ENCODE measurements at regions not wholly inside any gene's neighbourhood (a gene's known extent, or its start where the extent isn't known, plus 50 kb on each side); places are given as distances from the start of the nearest gene placed in this dataset.

DNA sequence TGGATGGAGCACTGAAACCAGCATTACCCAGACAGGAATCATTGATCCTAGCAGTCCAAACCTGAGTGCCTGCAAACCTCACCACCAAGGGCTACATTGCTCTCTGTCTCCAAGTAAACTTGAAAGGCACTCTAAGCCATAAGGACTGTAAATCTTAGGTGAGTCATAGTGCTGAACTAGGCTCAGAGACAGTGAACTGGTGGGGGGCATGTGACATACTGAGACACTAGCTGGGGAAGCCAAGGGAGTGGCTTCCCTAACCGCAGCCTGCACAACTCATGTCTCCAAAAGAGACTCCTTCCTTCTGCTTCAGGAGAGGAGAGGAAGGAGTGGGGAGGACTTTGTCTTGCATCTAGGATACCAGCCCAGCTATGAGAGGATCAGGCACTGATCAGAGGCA, 235.5 kb upstream of the ACTRT1 start:
- no peak for DNase-seq

DNA sequence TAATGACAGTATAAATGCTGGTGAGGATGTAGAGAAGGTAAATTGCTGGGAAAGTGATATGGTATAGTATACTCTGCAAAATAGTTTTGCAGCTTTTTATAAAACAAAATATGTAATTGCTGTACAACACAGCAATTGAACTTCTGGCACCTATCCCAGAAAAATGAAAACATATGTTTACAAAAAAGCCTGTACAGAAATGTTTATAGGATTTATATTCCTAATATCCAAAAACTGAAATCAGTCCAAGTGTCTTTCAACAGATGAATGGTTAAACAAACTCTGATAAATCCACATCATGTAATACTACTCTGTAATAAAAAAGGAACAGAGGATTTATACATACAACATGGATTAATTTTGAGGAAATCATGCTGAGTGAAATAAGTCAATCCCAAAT, 198.4 kb upstream of the ACTRT1 start:
- DNase-seq, result no peak

DNA sequence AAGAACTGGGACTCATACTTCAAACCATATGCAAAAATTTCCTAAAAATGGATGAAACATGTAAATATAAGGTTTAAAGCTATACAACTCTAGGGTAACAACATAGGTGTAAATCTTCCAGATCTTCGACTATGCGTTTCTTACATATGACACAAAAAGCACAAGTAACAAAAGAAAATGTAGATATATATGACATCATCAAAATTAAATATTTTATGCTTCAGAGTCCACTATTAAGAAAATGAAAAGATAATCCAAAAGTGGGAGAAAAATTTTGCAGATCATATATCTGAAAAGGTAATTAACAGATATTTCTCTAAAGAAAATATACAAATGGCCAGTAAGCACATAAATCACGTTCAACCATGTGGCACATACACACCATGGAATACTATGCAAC, 164.2 kb upstream of the ACTRT1 start:
- no peak for DNase-seq

DNA sequence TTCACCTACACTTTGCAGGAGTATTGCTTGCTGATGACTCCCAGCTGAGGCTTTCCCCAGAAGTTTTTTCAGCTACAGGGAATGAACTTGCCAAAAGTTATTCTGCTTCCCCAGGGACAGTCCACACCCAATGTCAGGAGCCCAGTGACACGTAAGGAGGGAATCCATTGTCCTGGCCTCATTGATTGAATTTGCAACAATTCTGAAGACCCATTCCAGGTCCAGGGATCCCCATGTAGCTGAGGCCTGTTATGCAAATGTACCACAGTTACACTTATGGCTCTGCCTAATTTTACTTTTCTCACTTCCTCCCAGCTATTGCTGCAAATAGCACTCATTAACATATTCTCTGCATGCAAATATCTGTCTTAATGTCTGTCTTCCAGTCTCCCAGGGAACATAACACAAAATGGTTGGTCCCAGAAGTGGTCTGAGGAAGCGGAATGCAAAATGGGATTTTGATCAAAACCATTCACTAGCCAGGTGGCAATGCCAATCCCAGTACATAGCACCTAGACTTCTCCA, 113.7 kb upstream of the ACTRT1 start:
- no peak for DNase-seq

DNA sequence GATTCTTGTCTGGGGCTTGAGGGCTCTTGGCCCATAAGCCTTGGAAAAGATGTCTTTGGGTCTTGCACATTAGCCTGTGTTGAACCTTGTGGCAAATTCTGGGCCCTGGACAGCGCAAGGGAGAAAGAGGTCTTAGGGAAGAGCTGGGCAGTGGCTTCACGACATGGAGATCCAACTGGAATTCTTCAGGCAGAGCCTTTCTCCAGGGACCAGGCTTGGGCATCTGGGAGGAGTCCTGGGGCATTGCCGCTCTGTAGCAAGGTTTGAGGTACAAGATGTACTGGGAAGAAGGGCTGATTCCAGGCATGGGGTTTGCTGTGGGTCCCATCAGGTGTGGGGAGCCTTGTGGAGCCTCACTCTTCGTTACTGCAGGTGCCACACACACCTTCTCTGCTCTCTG, 104.0 kb upstream of the ACTRT1 start:
- no peak for DNase-seq

DNA sequence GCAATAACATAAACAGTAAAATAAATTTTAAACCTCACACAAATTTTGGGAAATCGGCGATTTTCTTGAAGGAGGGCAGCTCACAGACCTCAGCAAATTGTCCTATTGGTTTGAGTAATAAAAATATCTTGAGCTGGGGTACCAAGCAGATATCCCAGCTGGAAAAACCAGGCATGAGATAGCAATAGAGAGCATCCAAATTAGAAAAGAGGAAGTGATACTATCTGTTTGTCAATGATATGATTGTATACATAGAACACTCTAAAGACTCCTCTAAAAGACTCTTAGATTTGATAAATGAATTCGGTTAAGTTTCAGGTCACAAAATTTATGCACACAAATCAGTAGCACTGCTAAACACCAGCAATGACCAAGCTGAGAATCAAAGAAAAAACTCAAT, 90.5 kb upstream of the ACTRT1 start:
- no peak for DNase-seq

DNA sequence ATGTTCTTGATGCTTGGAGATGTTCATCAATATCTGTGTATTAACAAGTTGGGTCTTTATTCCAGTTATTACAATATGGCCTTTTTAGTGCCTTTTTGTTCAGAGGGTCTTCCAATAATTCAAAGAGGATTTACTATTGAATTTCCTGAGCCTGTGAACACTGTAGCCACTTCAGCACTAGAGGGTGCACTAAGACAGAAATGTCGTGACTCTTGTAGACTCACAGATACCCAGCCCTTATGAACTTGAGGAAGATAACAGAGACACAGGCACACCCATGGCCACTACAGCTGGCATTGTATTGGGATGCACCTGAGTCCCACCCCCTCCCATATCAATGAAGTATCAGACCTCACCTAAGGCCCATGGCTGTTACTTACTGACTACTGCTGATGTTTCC, 54.4 kb upstream of the ACTRT1 start:
- DNase-seq, result no peak

DNA sequence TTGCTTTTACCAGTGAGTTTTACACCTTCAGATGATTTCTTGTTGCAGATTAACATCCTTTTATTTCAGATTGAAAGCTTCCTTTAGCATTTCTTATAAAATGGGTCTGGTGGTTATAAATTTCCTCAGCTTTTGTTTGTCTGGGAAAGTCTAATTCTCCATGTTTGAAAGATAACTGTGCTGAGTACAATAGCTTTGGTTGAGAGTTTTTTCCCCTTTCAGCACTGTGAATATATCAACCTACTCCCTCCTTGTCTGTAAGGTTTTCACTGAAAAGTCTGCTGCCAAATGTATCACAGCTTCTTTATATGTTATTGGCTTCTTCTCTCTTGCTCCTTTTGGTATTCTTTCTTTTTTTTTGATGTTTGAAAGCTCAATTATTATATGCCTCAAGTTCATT, 53.5 kb upstream of the ACTRT1 start:
- DNase-seq, result no peak

Measured in C1 segment of cervical spinal cord (tissue), 14 donors.